ENCODE measurements at regions not wholly inside any gene's neighbourhood (a gene's known extent, or its start where the extent isn't known, plus 50 kb on each side); places are given as distances from the start of the nearest gene placed in this dataset.

DNA sequence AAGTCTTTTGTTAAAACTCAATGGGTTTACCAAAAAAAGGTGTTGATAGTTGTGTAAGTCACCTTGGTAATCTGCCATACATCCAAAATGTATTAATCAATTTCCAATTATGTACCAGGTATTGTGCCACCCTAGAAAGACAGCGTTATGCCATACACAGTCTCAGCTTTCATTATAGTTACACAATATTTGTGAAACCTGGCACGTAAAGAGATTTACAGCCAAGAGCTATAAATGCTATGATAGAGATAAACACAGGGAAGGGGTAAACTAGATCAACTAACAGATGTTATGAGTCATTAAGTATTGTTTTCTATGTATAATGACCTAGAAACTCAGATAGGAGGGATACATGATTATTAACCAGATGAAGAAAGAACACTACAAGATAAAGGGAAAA is 725.6 kb upstream of the SLITRK5 start:
- no peak overlapping the region for H3K4me3 ChIP-seq
- H3K36me3 ChIP-seq = no peaks in the 10 kb centered on the region
- intact Hi-C loops (cut with DNase I) = no loop called here
- H3K9me3 ChIP-seq = peaks cover 0 to 2% (median 0%) of the 10 kb centered on the region in 4 donors
- H3K27me3 ChIP-seq = no peaks in the 10 kb centered on the region
- no peaks in the 10 kb centered on the region for H3K4me1 ChIP-seq
- no peak overlapping the region for H3K27ac ChIP-seq
- no peak for DNase-seq
- TF ChIP-seq EP300 (IDR thresholded peaks at IDR 0.05) (no peak), POLR2A (IDR thresholded peaks at IDR 0.05) (no peak), POLR2AphosphoS5 (IDR thresholded peaks at IDR 0.05) (no peak)
- TF ChIP-seq, protein P1, sequence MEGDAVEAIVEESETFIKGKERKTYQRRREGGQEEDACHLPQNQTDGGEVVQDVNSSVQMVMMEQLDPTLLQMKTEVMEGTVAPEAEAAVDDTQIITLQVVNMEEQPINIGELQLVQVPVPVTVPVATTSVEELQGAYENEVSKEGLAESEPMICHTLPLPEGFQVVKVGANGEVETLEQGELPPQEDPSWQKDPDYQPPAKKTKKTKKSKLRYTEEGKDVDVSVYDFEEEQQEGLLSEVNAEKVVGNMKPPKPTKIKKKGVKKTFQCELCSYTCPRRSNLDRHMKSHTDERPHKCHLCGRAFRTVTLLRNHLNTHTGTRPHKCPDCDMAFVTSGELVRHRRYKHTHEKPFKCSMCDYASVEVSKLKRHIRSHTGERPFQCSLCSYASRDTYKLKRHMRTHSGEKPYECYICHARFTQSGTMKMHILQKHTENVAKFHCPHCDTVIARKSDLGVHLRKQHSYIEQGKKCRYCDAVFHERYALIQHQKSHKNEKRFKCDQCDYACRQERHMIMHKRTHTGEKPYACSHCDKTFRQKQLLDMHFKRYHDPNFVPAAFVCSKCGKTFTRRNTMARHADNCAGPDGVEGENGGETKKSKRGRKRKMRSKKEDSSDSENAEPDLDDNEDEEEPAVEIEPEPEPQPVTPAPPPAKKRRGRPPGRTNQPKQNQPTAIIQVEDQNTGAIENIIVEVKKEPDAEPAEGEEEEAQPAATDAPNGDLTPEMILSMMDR (IDR thresholded peaks at IDR 0.05) = no peak
- WGBS, 2 donors = 36 to 77% methylated on average over 2 of the region's 2 CpGs

- intact Hi-C loops (cut with DNase I) = no loop called here
- WGBS, 2 donors = 67 to 80% methylated on average over 2 of the region's 2 CpGs
- H3K4me1 ChIP-seq = no peaks in the 10 kb centered on the region
- no peak for TF ChIP-seq POLR2A (IDR thresholded peaks at IDR 0.05)
- TF ChIP-seq, protein P1 (IDR thresholded peaks at IDR 0.05) = no peak
- TF ChIP-seq POLR2AphosphoS5 (IDR thresholded peaks at IDR 0.05) = no peak
- no peak for TF ChIP-seq EP300 (IDR thresholded peaks at IDR 0.05)
- H3K36me3 ChIP-seq = no peaks in the 10 kb centered on the region
- H3K27ac ChIP-seq = no peak overlapping the region
- H3K27me3 ChIP-seq = no peaks in the 10 kb centered on the region
- H3K9me3 ChIP-seq = peaks cover 0 to 2% (median 0%) of the 10 kb centered on the region in 4 donors
- H3K4me3 ChIP-seq = no peak overlapping the region
- DNase-seq = no peak
Measured at GRCh38 chr13:86946734-86947133, 724.4 kb upstream of the SLITRK5 start.

DNA sequence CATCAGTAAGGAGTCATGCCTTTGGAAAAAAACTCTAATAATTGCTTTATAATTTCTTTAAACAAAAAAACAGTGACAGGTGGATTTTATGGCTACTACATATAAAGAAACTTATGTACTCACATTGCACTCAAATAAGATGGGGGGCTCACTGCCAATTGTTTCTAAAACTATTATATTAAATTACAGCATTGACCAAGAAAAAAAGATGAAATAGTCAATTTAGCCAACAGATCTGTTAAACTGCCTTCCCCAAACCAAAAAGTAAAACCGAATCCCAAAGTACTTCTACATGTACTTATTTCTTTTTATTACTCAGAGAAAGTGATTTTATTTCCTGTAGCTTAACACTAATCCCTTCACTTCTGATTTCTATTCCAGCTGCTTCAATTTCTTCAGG is 716.8 kb upstream of the SLITRK5 start:
- intact Hi-C loops (cut with DNase I) = no loop called here
- Histone ChIP-seq H3K27ac (no peak overlapping the region), H3K4me3 (no peak overlapping the region)

GRCh38 chr13:86960876-86961275 is 710.3 kb upstream of the SLITRK5 start:
- H3K4me3 ChIP-seq = no peak overlapping the region
- no peak overlapping the region for H3K27ac ChIP-seq
- intact Hi-C loops (cut with DNase I) = no loop called here
- no peaks in the 10 kb centered on the region for H3K27me3 ChIP-seq
- TF ChIP-seq EP300 (IDR thresholded peaks at IDR 0.05) = no peak
- TF ChIP-seq, protein P1 (IDR thresholded peaks at IDR 0.05) = no peak
- no peak for TF ChIP-seq POLR2A (IDR thresholded peaks at IDR 0.05)
- TF ChIP-seq POLR2AphosphoS5 (IDR thresholded peaks at IDR 0.05) = no peak
- H3K36me3 ChIP-seq = no peaks in the 10 kb centered on the region
- no peaks in the 10 kb centered on the region for H3K4me1 ChIP-seq
- no peak for DNase-seq
- H3K9me3 ChIP-seq = no peaks in the 10 kb centered on the region

More for the DNA sequence above, 716.8 kb upstream of the SLITRK5 start:
- Histone ChIP-seq H3K9me3 (no peaks in the 10 kb centered on the region), H3K36me3 (no peaks in the 10 kb centered on the region), H3K4me1 (no peaks in the 10 kb centered on the region), H3K27me3 (no peaks in the 10 kb centered on the region)
- TF ChIP-seq POLR2AphosphoS5 (IDR thresholded peaks at IDR 0.05) (no peak), POLR2A (IDR thresholded peaks at IDR 0.05) (no peak), EP300 (IDR thresholded peaks at IDR 0.05) (no peak)
- TF ChIP-seq, protein P1 (IDR thresholded peaks at IDR 0.05) = no peak
- no peak for DNase-seq
- WGBS, 2 donors = 73 to 74% methylated on average over 1 of the region's 1 CpG

- DNase-seq = no peak
- Histone ChIP-seq H3K9me3 (no peaks in the 10 kb centered on the region), H3K27me3 (no peaks in the 10 kb centered on the region), H3K36me3 (no peaks in the 10 kb centered on the region), H3K27ac (no peak overlapping the region), H3K4me1 (no peaks in the 10 kb centered on the region), H3K4me3 (no peak overlapping the region)
- WGBS, 2 donors = 74 to 85% methylated on average over 7 of the region's 7 CpGs
- TF ChIP-seq EP300 (IDR thresholded peaks at IDR 0.05) = no peak
- TF ChIP-seq POLR2AphosphoS5 (IDR thresholded peaks at IDR 0.05) = no peak
- no peak for TF ChIP-seq POLR2A (IDR thresholded peaks at IDR 0.05)
- TF ChIP-seq, protein P1 (IDR thresholded peaks at IDR 0.05) = no peak
- intact Hi-C loops (cut with DNase I) = no loop called here
Measured at GRCh38 chr13:86974251-86974994, 696.7 kb upstream of the SLITRK5 start.

Data from sigmoid colon (tissue), 6 donors.